ENCODE measurements at regions not wholly inside any gene's neighbourhood (a gene's known extent, or its start where the extent isn't known, plus 50 kb on each side); places are given as distances from the start of the nearest gene placed in this dataset.

- TF ChIP-seq CTCF (conservative IDR thresholded peaks at IDR 0.05; ENCODE audit: low read depth in 2 of 2), result no peak
- no peak for TF ChIP-seq REST (IDR thresholded peaks at IDR 0.05; ENCODE audit: unreplicated experiment)
- TF ChIP-seq POLR2AphosphoS5 (IDR thresholded peaks at IDR 0.05; ENCODE audit: low read depth), result no peak
- no peak for TF ChIP-seq NANOG (IDR thresholded peaks at IDR 0.05; ENCODE audit: borderline replicate concordance)
- TF ChIP-seq EZH2 (IDR thresholded peaks at IDR 0.05; ENCODE audit: low read depth, unreplicated experiment), result no peak
- TF ChIP-seq EZH2phosphoT487 (IDR thresholded peaks at IDR 0.05; ENCODE audit: unreplicated experiment), result no peak
- TF ChIP-seq CREB1 (CRISPR knock-in tag; IDR thresholded peaks at IDR 0.05; ENCODE audit: low read depth), result no peak
Observed at GRCh38 chr3:34150992-34151391, 352.6 kb downstream of the PDCD6IP start.

Data from GM23338 (cell line).